Neuronal stem cell (in vitro differentiated cells): ENCODE measurements at regions not wholly inside any gene's neighbourhood (a gene's known extent, or its start where the extent isn't known, plus 50 kb on each side); places are given as distances from the start of the nearest gene placed in this dataset.

Experiments used
- DNase-seq: peaks from one replicate; pipeline ENCODE4 v3.0.0-alpha.2; 2013; ENCODE audit warnings: low spot score
- H2AFZ ChIP-seq: one replicate; pipeline ENCODE4 v1.6.1; 2013; ENCODE audit warnings: mild to moderate bottlenecking, low read length, inconsistent platforms
- H2AK5ac ChIP-seq: 2 replicates; pipeline ENCODE4 v1.6.1; 2013; ENCODE audit warnings: low read depth, mild to moderate bottlenecking, inconsistent platforms, low read length, moderate library complexity, mixed read lengths
- H2BK120ac ChIP-seq: 2 replicates; pipeline ENCODE4 v1.6.1; 2013; ENCODE audit warnings: low read depth, mild to moderate bottlenecking, inconsistent platforms, low read length, moderate library complexity, mixed read lengths
- H2BK12ac ChIP-seq: one replicate; pipeline ENCODE4 v1.6.1; 2013; ENCODE audit warnings: low read length, inconsistent platforms
- H2BK15ac ChIP-seq: 2 replicates; pipeline ENCODE4 v1.6.1; 2013; ENCODE audit warnings: mild to moderate bottlenecking, low read length, inconsistent platforms, mixed read lengths
- H2BK5ac ChIP-seq: one replicate; pipeline ENCODE4 v1.6.1; 2013; ENCODE audit warnings: inconsistent platforms, mild to moderate bottlenecking, low read length, moderate library complexity
- H3K14ac ChIP-seq: one replicate; pipeline ENCODE4 v1.6.1; 2013; ENCODE audit warnings: low read length, inconsistent platforms
- H3K18ac ChIP-seq: 2 replicates; pipeline ENCODE4 v1.6.1; 2013; ENCODE audit warnings: low read length, inconsistent platforms
- H3K23ac ChIP-seq: 2 replicates; pipeline ENCODE4 v1.6.1; 2013; ENCODE audit warnings: low read depth, mild to moderate bottlenecking, mixed read lengths, low read length, inconsistent platforms; ENCODE audit not compliant: poor library complexity
- H3K27ac ChIP-seq: replicated peaks from 3 replicates; pipeline ENCODE4 v1.5.1; 2013; ENCODE audit warnings: low read length, inconsistent platforms
- H3K27me3 ChIP-seq, 3 experiments: 2 replicates each; pipeline ENCODE4 v1.6.1; 2013; ENCODE audit warnings: low read length in 3 of 3, mild to moderate bottlenecking in 2 of 3, inconsistent platforms in 1 of 3, low read depth in 1 of 3, mixed read lengths in 1 of 3, moderate library complexity in 1 of 3; ENCODE audit not compliant: control insufficient read depth in 3 of 3, insufficient read depth in 3 of 3
- H3K36me3 ChIP-seq, 2 donors: replicated peaks in 1 of 2; 2 replicates each; pipeline ENCODE4 v1.6.1; 2013; ENCODE audit warnings: low read length in 2 of 2; ENCODE audit not compliant: control insufficient read depth in 2 of 2, insufficient read depth in 2 of 2
- H3K4ac ChIP-seq: 2 replicates; pipeline ENCODE4 v1.6.1; 2013; ENCODE audit warnings: inconsistent platforms, mild to moderate bottlenecking, low read length, moderate library complexity
- H3K4me1 ChIP-seq, 2 donors: 1 replicate in 1 of 2; 2 replicates in 1 of 2; pipeline ENCODE4 v1.6.1; 2013; ENCODE audit warnings: low read length in 2 of 2, low read depth in 1 of 2; ENCODE audit not compliant: control insufficient read depth in 2 of 2, insufficient read depth in 1 of 2
- H3K4me2 ChIP-seq: one replicate; pipeline ENCODE4 v1.6.1; 2013; ENCODE audit warnings: mild to moderate bottlenecking, low read length, inconsistent platforms; ENCODE audit not compliant: insufficient read depth, poor library complexity, severe bottlenecking
- H3K4me3 ChIP-seq, 2 donors: 2 replicates each; pipeline ENCODE4 v1.5.1; 2013; ENCODE audit warnings: low read length in 2 of 2, mild to moderate bottlenecking in 2 of 2, inconsistent platforms in 1 of 2, moderate library complexity in 1 of 2
- H3K79me1 ChIP-seq: one replicate; pipeline ENCODE4 v1.6.1; 2013; ENCODE audit warnings: low read depth, mild to moderate bottlenecking, inconsistent platforms, low read length, moderate library complexity
- H3K9ac ChIP-seq: one replicate; pipeline ENCODE4 v1.6.1; 2013; ENCODE audit warnings: mild to moderate bottlenecking, low read depth, low read length, inconsistent platforms; ENCODE audit not compliant: poor library complexity
- H3K9me3 ChIP-seq, 2 donors: replicated peaks in 1 of 2; 2 replicates each; pipeline versions ENCODE3 to v1.6.1; 2013; ENCODE audit warnings: low read length in 2 of 2, mild to moderate bottlenecking in 2 of 2, inconsistent platforms in 1 of 2, low read depth in 1 of 2, mixed read lengths in 1 of 2, moderate library complexity in 1 of 2; ENCODE audit not compliant: control insufficient read depth in 2 of 2, insufficient read depth in 1 of 2
- H4K8ac ChIP-seq: one replicate; pipeline ENCODE4 v1.6.1; 2013; ENCODE audit warnings: low read depth, mild to moderate bottlenecking, inconsistent platforms, low read length, moderate library complexity
- H4K91ac ChIP-seq: one replicate; pipeline ENCODE4 v1.6.1; 2013; ENCODE audit warnings: low read length, low read depth, mild to moderate bottlenecking, inconsistent platforms; ENCODE audit not compliant: poor library complexity
- whole genome bisulfite sequencing, 2 donors: extraction: QIAGEN DNeasy Blood & Tissue Kit; methylation state at CpG; one replicate each; pipeline ENCODE4 v1.1.7; 2013; ENCODE audit warnings: missing lambda C conversion rate in 2 of 2, mixed read lengths in 1 of 2; ENCODE audit not compliant: insufficient read length in 2 of 2, insufficient replicate concordance in 1 of 2; ENCODE audit errors: extremely low coverage in 2 of 2; 5-methylcytosine and 5-hydroxymethylcytosine counted together

- no peak overlapping the region for H2BK120ac ChIP-seq
- no peak overlapping the region for H2AK5ac ChIP-seq
- no peaks in the 10 kb centered on the region for H3K4me1 ChIP-seq
- H3K4me2 ChIP-seq = no peak overlapping the region
- WGBS, 2 donors = no CpG with 5 or more reads among the region's 9 CpGs
- H4K91ac ChIP-seq = no peak overlapping the region
- H3K9ac ChIP-seq = no peak overlapping the region
- H3K4me3 ChIP-seq = peak overlapping the region in 1 of 2 donors; percentile 3
- H3K18ac ChIP-seq = no peak overlapping the region
- H2BK15ac ChIP-seq = no peak overlapping the region
- H2AFZ ChIP-seq = no peak overlapping the region
- peak overlapping the region; percentile 23 for H4K8ac ChIP-seq
- H3K27me3 ChIP-seq = no peaks in the 10 kb centered on the region
- peaks cover 7% of the 10 kb centered on the region in 2 donors for H3K9me3 ChIP-seq
- no peaks in the 10 kb centered on the region for H3K79me1 ChIP-seq
- H3K23ac ChIP-seq = no peak overlapping the region
- H2BK12ac ChIP-seq = no peak overlapping the region
- no peak for DNase-seq
- no peak overlapping the region for H2BK5ac ChIP-seq
- H3K36me3 ChIP-seq = no peaks in the 10 kb centered on the region
- peak overlapping the region; percentile 94 for H3K14ac ChIP-seq
- no peak overlapping the region for H3K4ac ChIP-seq
- H3K27ac ChIP-seq = no peak overlapping the region
Observed at GRCh38 chr13:64206430-64207225, 2791.0 kb upstream of the PCDH20 start.

GRCh38 chr13:64202517-64202916, 2786.9 kb upstream of the PCDH20 start:
- Histone ChIP-seq H3K9me3 (peaks cover 7% of the 10 kb centered on the region in 2 donors), H3K36me3 (no peaks in the 10 kb centered on the region), H3K27me3 (no peaks in the 10 kb centered on the region), H2BK5ac (no peak overlapping the region), H3K4me2 (no peak overlapping the region), H3K79me1 (no peaks in the 10 kb centered on the region), H3K9ac (no peak overlapping the region), H4K8ac (no peak overlapping the region), H2BK120ac (no peak overlapping the region), H3K18ac (no peak overlapping the region), H3K14ac (no peak overlapping the region), H2BK12ac (no peak overlapping the region), H3K4me1 (no peaks in the 10 kb centered on the region), H2AFZ (no peak overlapping the region), H3K4me3 (no peak overlapping the region), H2BK15ac (no peak overlapping the region), H3K27ac (no peak overlapping the region), H4K91ac (no peak overlapping the region), H3K23ac (no peak overlapping the region), H3K4ac (no peak overlapping the region), H2AK5ac (no peak overlapping the region)
- no peak for DNase-seq
- WGBS, 2 donors = no CpG with 5 or more reads among the region's 1 CpG

- Histone ChIP-seq H2BK12ac (no peak overlapping the region), H3K4me3 (no peak overlapping the region), H2BK120ac (no peak overlapping the region), H3K4me2 (no peak overlapping the region), H3K4ac (no peak overlapping the region), H3K9ac (no peak overlapping the region), H3K9me3 (no peaks in the 10 kb centered on the region), H2AK5ac (no peak overlapping the region), H3K36me3 (no peaks in the 10 kb centered on the region), H3K27ac (no peak overlapping the region), H2BK15ac (no peak overlapping the region), H3K79me1 (no peaks in the 10 kb centered on the region), H3K14ac (no peak overlapping the region), H4K91ac (no peak overlapping the region), H2BK5ac (no peak overlapping the region), H3K18ac (no peak overlapping the region), H3K4me1 (no peaks in the 10 kb centered on the region), H2AFZ (no peak overlapping the region), H3K23ac (no peak overlapping the region), H4K8ac (no peak overlapping the region), H3K27me3 (no peaks in the 10 kb centered on the region)
- no peak for DNase-seq
Observed at GRCh38 chr13:64197232-64197631, 2781.6 kb upstream of the PCDH20 start.

- H3K23ac ChIP-seq = no peak overlapping the region
- H3K4ac ChIP-seq = no peak overlapping the region
- H3K36me3 ChIP-seq = no peaks in the 10 kb centered on the region
- H4K91ac ChIP-seq = no peak overlapping the region
- H3K27me3 ChIP-seq = no peaks in the 10 kb centered on the region
- no peak overlapping the region for H2BK15ac ChIP-seq
- no peak overlapping the region for H4K8ac ChIP-seq
- H3K4me3 ChIP-seq = no peak overlapping the region
- no peaks in the 10 kb centered on the region for H3K4me1 ChIP-seq
- H3K18ac ChIP-seq = no peak overlapping the region
- H2BK120ac ChIP-seq = no peak overlapping the region
- no peak overlapping the region for H2BK5ac ChIP-seq
- no peak overlapping the region for H2AFZ ChIP-seq
- no peak overlapping the region for H2AK5ac ChIP-seq
- no CpG with 5 or more reads among the region's 2 CpGs for WGBS, 2 donors
- no peaks in the 10 kb centered on the region for H3K9me3 ChIP-seq
- no peak overlapping the region for H3K4me2 ChIP-seq
- no peak overlapping the region for H3K9ac ChIP-seq
- no peak overlapping the region for H3K14ac ChIP-seq
- H3K27ac ChIP-seq = no peak overlapping the region
- H2BK12ac ChIP-seq = no peak overlapping the region
- no peaks in the 10 kb centered on the region for H3K79me1 ChIP-seq
- no peak for DNase-seq
Observed at GRCh38 chr13:64186503-64187250, 2771.0 kb upstream of the PCDH20 start.
